Amygdala (tissue), 56 donors: ENCODE measurements at regions not wholly inside any gene's neighbourhood (a gene's known extent, or its start where the extent isn't known, plus 50 kb on each side); places are given as distances from the start of the nearest gene placed in this dataset.
A peak's percentile ranks its signal among the peaks of the same experiment; 100 is the strongest.

Experiments used
- DNase-seq, 56 donors: peaks; one replicate each; lab custom pipeline; 2025; lab: John Stamatoyannopoulos, UW

GRCh38 chr13:24041651-24042225 is 118.8 kb upstream of the SPATA13 start:
- no peak for DNase-seq

- DNase-seq, result no peak
Observed at GRCh38 chr13:24042710-24043440, 117.6 kb upstream of the SPATA13 start.

GRCh38 chr13:24043590-24044350 is 116.8 kb upstream of the SPATA13 start:
- DNase-seq, result no peak

DNA sequence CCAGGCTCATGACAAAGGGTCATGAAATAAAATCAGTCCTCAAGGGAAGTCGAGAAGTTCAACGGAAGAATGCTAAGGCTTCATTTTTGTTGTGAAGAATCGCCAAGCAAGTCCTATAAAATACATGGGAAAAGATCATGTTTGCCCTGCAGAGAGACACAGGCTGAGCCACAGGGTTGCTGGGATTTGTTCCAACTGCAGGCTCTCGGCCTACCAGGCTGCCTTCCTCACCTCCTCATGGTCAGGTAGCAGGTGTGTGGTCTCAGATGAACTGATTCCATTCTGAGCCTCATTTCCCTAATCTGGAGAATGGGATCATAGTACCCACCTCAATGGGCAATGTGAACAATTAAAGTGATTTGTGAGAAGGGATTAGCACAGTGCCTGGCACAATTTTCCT is 114.9 kb upstream of the SPATA13 start:
- no peak for DNase-seq

- peak in 45 of 56 donors; percentile 21 to 83 (median 60) for DNase-seq
Observed at GRCh38 chr13:24050292-24050711, 110.2 kb upstream of the SPATA13 start.

DNA sequence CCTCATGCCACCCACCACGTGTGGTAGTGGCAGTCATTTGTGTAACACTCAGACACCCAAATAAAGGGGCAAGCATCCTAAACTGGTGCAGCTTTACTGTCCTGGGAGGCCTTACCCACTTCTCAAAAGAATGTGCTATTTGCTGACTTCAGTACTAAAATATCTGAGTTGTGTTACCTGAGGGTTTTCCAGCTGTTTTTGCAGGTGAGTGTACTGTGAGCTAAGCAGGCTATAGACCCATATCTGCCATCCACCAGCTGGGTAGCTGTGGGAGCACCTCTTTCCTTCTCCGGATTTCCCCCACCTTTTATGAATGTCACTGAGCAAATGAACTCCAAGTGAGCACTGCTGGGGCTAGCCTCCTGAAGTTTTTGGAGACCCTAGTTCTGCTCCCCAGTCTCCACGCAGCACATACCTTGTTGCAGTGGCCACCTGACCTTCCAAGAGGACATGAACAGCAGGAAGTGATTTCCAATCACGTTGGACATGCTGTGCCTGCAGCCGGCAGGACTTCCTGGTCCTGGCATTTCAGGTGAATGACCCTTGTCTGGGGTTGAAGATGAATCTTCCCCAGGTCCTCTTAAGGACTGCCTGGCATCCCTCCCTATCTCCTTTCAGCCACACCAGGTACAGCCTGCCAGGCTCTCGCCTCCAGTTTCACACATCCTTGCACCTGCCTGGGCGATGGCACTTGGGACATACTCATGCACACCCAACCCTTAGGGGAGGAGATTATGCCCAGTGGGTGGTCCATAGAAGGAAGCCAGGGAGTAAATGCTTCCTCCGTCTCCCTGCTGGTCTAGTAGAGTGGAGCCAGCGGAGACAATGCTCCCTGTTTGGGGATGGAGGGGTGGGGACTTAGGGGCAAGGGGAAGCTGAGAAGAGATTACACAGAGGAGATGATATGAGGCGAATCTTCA is 109.5 kb upstream of the SPATA13 start:
- no peak for DNase-seq

DNA sequence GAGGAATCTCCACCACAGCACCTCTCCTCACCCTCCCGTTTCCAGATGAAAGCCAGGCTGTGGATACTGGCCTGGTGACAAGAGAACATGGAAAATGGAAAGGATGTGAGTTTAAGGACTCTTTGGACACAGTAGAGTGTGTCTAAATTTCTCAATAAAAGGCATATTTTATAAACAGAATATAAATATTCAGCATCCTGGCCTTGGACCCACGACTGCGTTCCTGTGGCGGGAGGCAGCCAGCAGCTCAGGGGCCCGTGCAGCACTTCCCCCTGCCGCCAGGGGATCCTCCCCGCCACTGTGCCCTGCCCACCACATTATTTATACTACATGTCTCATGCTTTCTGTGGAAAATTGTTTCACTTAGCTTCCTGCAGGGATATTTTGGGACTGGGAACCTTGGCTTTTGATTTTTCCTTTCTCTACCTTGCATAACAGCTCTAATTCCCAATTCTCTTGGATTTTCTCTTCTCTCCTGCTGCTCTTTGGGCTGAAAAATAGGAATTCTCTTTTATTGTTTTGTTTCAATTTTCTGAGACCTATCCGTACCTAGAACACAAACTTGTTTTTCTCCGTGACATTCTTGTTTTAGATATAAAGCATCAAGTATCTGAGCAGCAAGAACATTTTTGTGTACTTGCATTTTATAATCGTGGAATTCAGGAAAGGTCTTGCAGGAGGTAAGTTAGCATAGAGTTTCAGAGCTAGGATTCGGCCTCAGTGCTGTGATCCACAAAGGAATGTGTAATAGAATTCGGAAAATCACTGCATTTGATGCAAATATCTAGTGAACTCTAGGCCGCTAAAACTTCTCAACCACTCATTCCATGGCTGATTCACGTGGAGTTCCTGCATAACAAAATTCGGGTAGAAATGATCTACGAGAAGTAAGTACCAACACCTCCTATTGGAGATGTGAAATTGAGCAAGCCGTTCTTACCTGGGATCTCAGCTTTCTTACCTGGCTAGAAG is 107.7 kb upstream of the SPATA13 start:
- DNase-seq, result peak in 4 of 56 donors; percentile 30 to 57 (median 49)

DNA sequence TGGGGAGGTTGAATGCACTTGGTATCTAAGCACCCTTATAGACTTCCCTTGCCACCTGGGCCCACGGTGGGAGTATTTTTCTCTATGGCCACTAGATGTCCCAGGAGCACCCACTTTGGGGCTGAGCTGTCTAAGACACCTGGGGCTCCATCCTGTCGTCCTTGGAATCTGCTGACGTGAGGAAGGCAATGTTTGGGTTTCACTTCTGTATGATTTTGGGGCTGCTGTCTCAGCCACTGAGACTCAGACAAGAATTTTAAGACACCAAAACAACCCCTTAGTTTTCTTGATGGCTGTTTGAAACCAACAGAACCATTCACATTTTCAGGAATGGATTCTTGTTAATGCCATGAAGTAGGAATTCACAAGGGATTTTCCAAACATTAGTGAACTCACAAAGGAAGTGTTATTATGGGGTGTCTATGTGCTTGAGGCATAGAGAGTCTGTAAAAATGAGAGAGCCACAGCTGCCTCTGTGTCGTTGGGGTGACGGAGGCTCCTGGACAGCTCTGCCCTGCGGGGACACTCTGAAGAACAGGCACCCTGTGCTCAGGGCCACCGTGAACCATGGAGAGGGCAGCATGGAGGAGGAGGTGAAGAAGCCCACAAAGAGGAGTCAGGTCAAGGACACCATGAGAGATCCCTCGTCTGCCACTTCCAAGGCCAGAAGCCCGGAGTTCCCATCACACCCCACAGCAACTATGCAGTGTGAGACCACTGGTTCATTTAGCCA is 106.8 kb upstream of the SPATA13 start:
- DNase-seq, result peak in 37 of 56 donors; percentile 20 to 83 (median 50)

GRCh38 chr13:24056616-24057137 is 103.8 kb upstream of the SPATA13 start:
- DNase-seq, result no peak

DNA sequence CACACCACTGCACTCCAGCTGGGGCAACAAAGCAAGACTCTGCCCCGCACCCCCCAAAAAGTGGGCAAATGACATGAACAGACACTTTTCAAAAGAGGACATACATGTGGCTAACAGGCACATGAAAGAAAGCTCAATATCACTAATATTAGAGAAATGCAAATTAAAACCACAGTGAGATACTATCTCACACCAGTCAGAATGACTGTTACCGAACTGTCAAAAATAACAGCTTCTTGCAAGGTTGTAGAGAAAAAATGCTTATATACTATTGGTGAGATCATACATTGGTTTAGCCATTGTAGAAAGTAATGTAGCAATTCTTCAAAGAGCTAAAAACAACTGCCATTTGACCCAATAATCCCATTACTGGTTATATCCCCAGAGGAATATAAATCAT is 99.5 kb upstream of the SPATA13 start:
- no peak for DNase-seq

- peak in 4 of 56 donors; percentile 19 to 52 (median 34) for DNase-seq
Observed at GRCh38 chr13:24063281-24063877, 97.1 kb upstream of the SPATA13 start.

DNA sequence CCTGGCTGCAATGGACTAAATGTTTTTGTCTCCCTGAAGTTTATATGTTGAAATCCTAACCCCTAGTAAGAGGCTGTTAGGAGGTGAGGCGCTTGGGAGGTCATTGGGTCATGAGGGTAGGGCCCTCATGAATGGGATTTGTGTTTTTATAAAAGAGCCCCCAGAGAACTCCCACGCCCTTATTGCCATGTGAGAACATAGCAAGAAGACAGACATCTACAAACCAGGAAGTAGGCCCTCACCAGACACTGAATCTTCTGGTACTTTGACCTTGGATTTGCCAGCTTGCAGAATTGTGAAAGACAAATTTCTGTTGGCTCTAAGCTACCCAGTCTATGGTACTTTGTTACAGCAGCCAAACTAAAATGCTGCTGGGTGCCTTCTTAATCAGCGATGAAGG is 96.1 kb upstream of the SPATA13 start:
- no peak for DNase-seq

- no peak for DNase-seq
Observed at GRCh38 chr13:24065176-24065575, 95.3 kb upstream of the SPATA13 start.

DNA sequence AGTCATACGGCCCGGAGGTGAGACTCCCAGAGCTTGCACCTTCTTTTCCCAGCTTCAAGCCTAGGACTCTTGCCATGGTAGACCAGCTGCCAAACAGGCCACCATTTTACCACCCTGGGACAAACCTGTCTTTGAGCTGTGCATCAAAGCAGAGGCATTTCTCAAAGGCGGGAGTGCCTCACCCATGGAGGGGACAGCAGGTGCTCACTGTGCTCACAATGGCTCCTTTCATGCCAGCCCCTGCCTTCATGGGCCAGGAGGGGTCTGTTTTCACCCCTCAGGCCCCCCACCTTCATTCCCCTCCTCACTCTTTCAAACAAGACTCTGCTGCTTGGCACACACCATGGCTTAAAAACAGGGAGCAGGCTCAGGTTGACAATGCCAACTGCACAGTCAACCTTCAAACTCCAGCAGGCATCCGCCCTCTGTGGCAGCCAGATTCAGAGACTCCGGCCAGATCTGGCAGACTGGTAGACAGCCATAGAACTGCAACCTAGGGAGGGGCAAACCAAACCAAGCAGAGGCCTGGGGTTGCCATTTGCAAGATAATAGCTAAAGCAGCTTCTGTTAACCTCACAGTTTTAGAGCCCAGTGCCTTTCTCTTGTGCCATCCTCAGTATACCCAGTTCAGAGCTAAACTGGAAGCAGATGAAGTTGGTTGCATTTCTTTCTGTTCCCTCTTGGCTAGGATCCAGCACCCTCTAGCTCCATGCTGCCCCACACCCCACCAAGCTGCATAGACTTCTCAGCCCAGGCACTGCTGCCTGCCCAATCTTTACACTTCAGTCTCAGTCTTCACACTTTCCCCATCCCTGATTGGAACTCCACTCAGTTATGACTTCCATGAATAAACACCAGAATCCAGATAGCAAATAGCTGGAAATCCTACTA is 93.9 kb upstream of the SPATA13 start:
- peak in 3 of 56 donors; percentile 25 to 45 (median 34) for DNase-seq

DNA sequence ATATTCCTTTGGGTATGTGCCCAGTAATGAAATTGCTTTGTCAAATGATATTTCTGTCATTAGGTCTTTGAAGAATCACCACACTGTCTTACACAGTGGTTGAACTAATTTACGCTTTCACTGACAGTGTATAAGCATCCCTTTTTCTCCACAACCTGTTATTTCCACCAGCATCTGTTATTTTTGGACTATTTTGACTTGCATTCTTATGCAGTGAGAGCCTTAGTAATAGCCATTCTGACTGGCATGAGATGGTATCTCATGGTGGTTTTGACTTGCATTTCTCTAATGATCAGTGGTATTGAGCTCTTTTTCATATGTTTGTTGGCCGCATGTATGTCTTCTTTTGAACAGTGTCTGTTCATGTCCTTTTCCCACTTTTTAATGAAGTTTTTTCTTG is 92.0 kb upstream of the SPATA13 start:
- no peak for DNase-seq

DNA sequence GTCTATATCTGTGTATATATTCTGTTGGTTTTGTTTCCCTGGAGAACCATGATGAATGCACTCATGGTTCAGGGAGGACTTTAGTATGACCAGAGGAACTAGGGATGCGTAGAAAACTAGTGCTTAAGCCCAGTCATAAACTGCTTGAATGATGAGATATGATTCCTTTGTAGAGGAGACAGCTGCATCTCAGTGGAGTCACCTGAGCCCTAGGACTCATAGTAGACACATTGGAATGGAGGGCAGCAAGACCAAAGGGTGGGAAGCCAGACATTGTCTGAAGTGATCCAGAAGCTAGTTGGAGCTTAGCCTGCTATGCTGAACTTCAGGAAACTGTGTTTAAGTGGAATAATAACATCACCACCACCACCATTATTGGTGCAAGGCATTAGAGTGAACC is 89.5 kb upstream of the SPATA13 start:
- DNase-seq, result no peak
